NCI-H446 (cell line): ENCODE measurements at regions not wholly inside any gene's neighbourhood (a gene's known extent, or its start where the extent isn't known, plus 50 kb on each side); places are given as distances from the start of the nearest gene placed in this dataset.

Source experiments
- DNase-seq, 2 experiments: peaks; one replicate each; lab custom pipeline; 2025; lab: John Stamatoyannopoulos, UW

- no peak for DNase-seq
Observed at GRCh38 chr11:88448131-88448670, 110.7 kb upstream of the CTSC start.

- DNase-seq, result no peak
Observed at GRCh38 chr11:88447281-88447680, 109.7 kb upstream of the CTSC start.

- no peak for DNase-seq
Observed at GRCh38 chr11:88439356-88439755, 101.8 kb upstream of the CTSC start.

GRCh38 chr11:88438721-88439120 is 101.2 kb upstream of the CTSC start:
- DNase-seq, result no peak

DNA sequence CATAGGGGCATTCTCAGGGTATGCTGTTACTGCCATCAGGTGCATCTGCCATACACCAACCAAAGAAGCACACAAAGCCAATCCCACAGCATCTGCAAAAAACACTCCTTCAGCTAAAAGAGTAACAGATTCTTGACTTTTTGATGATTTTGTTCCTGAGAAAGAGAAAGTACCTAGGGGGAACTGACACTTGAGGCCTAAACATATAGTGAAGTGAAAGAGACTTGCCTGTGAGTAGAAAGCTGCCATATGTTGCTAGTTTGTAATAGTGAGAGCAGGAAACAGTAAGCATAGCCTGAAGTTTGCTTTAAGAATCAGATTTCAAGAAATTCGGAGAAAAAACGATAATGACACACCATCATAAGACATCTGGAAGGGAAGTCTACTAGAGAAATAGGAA is 97.9 kb upstream of the CTSC start:
- no peak for DNase-seq

GRCh38 chr11:88434333-88434976 is 96.9 kb upstream of the CTSC start:
- DNase-seq, result no peak

GRCh38 chr11:88433536-88434230 is 96.1 kb upstream of the CTSC start:
- no peak for DNase-seq

DNA sequence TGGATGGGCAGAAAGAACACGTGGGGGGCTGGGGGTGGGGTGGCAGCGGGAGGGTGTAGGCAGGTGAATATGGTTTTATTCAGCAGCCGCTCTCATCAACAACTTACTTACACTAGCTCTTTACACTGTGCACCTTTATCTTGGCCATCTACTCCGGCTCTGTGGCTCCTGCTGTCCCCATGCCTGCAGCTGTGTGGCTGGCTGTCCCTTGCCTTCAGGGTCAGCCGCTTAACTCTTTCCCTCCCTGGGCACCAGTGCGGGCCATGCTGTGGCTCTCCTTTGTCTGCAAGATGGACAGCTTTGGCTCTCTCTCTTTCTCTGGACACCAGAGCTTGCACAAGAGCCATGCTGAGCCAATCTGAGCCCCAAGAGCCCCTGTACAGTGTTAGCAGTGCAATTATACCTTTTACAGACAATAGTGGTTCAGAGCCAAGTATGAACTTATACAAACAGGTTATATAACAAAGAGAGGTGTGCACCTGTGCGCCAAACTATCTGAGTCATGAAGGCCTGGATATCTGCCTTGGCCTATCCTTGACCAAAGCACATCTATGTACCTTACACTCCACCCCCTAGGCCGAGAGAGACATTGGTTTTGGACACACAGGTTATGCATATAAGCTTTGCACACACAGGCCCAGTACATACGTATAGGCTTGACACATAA is 94.3 kb upstream of the CTSC start:
- DNase-seq, result no peak

DNA sequence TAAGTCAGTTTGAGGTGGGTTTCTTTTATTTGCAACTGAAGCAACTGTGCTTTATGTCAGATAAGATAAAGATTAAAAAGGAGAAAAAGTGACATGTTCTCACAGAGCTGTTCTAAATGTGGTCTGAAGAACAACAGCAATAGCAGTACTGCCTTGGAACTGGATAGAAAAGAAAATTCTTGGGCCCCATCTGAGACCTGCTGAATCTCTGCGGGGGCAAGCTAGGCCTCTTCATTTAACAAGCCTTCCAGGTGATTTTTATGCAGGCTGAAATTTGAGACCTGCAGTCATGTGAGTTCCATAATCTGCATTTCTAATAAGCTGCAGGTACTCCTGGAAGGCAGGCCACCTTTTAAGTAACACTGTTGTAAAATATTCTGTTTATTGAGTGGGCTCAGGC is 91.4 kb upstream of the CTSC start:
- no peak for DNase-seq

GRCh38 chr11:88427719-88428118 is 90.2 kb upstream of the CTSC start:
- DNase-seq, result no peak

DNA sequence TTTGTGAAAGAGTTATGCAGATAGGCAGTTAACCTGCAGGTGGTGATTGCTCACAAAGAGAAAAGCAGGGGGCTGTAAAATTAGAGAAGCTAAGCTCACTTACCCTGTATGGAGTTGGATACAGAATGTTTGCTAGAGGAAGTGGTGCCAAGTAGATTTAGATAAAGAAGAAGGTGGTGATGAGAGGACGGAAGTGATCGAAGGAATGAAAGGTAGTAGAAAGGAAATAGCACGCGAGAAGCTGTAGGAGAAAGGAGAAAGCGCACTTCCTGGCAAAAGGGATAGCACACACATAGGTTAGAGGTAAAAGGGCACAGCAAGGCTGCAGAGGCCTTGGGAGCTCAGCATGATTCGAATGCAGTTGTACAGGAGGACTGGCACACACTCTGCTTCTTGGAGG is 87.3 kb upstream of the CTSC start:
- DNase-seq, result no peak

DNA sequence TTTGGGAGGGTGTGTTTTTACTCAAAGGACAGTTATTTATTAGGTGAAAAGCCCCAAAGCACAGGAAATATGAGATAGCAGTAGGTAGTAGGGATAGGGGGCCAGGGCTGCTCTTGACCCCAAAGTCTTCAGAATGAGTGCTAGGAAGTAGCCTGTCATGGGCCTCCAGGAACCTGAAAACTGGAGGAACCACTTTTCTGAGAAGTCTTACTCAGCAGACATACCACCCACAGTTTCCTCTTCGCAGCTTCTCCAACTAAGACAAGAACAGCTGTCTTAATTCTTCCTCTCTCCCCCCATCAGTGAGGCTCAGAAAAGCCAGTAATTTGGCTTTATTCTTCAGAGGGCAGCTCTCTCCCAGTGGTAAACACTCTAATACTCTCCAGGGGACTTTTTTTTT is 84.0 kb upstream of the CTSC start:
- no peak for DNase-seq

DNA sequence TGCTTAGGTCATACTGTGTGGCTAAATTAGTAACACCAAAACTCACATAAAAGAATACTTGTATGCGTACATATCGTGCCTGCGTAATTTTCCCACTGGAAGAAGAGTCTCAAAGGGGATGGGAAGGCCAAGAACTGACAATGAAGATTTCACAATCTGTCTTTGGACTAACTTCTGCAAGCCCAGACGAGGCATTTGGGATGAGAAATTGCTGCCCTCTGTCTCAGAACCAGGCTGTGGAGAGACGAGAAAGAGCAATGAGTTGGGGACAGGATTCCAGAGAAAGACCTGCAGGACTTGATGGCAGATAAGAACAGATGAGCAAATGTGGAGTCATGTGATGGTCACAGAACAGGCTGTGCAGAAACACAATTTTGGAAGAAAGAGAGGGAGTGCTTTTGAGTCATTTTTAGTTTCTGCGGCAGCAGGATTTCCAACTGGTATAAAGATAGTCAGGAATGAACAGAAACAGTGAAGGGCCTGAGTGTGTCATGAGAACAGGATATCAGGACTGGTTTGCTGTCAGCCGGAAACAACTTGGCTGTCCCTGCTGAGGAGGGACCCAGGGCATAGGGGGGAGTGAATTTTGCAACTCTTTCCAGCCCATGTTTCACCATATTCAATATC is 82.7 kb upstream of the CTSC start:
- DNase-seq, result no peak

DNA sequence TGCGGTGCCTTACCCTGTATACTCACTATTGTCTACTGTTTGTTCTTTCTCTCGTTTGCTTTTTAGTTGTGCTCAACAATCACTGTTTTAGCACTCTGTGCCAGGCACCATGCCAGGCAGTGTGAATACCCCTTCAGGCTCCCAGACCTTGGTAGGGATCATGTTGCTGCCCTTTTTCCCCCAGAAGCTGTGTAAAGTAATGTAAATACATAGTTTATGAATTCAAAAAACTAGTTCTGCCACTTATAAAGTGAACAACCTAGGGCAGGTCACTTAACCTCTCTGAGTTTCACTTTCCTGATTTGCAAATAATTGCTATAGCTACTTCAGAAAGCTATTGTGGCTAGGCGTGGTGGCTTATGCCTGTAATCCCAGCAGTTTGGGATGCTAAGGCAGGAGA is 81.0 kb upstream of the CTSC start:
- DNase-seq, result no peak

DNA sequence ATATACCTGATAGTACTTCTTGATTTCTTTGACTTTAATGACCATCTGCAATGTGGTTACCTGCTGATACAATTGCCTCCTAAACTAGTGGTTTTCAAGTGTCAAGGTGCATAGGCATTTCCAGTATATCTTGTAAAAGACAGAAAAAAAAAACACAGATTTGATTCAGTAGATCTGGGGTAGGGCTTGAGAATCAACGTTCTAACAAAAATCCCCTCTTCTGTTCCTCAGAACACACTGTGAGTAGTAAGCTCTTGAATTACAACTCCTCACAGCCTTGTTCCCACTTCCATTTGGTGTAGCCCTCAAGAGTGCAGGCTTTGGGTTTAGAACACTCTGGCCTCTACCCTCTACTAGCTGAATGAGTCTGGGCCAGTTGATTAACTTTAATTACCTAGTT is 78.0 kb upstream of the CTSC start:
- no peak for DNase-seq

GRCh38 chr11:88414981-88415413 is 77.5 kb upstream of the CTSC start:
- no peak for DNase-seq

- peak; percentile 17 to 73 for DNase-seq
Observed at GRCh38 chr11:88414385-88414861, 76.9 kb upstream of the CTSC start.

DNA sequence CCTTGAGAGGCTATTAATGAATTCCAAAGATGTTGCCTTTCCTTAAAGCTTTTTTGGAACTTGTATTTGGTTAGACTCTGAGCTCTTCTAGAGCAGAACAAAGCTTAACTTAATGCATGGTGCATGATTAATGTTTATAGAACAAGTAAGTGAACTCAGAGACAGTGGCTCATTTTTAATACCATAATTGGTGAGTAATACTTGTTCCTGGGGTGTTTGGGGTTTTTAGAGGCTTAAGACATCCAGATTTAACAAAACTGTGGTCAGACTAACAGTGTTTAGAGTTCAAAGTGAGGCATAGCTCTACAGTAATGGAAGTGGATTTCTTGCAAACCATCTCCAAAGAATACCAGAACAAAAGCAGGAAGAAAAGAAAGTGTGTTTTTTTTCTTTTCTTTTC is 73.7 kb upstream of the CTSC start:
- no peak for DNase-seq

DNA sequence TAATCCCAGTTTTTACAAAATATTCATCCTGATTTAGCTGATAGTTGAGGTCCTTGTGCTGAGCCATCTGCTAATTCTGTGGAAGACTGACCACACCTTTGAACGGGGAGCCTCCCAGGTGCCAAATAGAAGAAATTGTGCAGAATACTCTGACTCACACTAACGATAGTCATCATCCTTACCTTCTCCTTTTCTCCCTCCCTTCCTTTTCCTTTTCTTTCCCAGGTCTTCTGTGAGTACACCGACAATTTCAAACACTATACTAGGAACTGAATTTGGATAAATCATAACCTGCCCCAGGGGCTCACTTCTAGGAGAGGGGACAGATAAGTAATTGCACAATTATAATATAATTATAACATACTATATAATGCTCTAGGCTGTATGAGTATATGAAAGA is 73.1 kb upstream of the CTSC start:
- no peak for DNase-seq

GRCh38 chr11:88410056-88410455 is 72.5 kb upstream of the CTSC start:
- no peak for DNase-seq

- no peak for DNase-seq
Observed at GRCh38 chr11:88406876-88407275, 69.3 kb upstream of the CTSC start.

DNA sequence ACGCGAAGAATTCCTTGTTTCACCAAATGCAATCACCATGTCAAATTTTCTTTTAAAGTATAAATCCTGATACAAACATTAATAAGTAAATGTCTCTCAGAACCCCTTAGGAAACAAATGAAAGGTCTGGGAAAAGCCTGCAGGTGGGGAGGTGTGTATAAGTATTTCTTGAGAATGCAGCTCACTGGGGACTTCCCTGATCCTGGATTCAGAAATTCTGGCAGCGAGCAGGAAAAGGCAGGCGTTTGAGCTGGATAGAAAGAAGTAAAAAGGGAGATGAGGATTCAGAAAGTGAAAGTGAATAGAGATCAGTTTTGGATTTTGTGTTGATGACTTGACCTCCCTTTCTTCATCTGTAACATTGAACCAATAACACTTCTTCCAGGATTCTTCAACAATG is 68.3 kb upstream of the CTSC start:
- DNase-seq, result no peak
